CD4-positive, alpha-beta T cell treated with Interleukin-6 at 100 ng/mL for 8 hours (primary cell): ENCODE measurements at regions not wholly inside any gene's neighbourhood (a gene's known extent, or its start where the extent isn't known, plus 50 kb on each side); places are given as distances from the start of the nearest gene placed in this dataset.
"Not testable (repeated sequence)": the region's sequence is repeated elsewhere in the genome, so short reads cannot be mapped to it uniquely, and the experiment has no call there.

ENCODE experiments used
- DNase-seq: peaks from one replicate; pipeline ENCODE4 v3.0.0-alpha.2; 2020; ENCODE audit warnings: mixed read lengths, low spot score

DNA sequence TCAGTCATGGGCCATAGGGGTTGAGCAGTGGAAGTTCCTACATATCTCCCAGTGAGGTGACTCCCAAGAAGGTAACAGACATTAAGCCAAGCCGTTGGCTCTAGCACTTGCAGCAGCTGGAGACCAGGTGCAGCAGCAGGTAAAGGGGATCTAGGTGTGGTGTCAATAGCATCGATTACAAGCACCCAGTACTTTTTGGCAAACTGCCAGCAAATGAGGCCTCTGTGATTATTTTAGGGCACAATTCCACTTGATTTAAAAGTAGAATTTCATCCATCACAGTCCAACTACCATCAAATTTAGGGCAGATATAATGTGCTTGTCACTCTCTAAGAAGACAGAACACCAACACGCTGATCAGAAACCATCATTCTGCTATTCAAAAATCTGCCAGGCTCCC lies 224.1 kb upstream of the EGLN3 start:
- no peak for DNase-seq

DNA sequence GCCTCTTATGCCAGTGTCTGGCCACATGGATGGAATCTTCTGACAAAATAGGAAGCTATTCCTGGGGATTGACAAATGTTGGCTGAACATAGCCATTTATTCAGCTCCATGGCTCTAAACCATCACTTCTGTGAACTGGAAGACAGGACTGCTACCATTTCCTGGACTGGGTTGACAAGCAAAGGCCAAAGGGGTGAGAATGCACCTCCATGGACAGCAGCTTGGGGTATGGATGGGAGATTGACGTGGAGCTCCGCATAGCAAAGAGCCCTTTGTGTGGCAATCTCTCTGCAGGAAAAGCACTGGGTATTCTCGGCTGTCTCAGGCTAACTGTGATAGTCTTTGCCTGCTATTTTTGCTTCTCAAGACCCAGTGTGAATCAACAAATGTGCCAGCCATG lies 223.0 kb upstream of the EGLN3 start:
- DNase-seq, result no peak

DNA sequence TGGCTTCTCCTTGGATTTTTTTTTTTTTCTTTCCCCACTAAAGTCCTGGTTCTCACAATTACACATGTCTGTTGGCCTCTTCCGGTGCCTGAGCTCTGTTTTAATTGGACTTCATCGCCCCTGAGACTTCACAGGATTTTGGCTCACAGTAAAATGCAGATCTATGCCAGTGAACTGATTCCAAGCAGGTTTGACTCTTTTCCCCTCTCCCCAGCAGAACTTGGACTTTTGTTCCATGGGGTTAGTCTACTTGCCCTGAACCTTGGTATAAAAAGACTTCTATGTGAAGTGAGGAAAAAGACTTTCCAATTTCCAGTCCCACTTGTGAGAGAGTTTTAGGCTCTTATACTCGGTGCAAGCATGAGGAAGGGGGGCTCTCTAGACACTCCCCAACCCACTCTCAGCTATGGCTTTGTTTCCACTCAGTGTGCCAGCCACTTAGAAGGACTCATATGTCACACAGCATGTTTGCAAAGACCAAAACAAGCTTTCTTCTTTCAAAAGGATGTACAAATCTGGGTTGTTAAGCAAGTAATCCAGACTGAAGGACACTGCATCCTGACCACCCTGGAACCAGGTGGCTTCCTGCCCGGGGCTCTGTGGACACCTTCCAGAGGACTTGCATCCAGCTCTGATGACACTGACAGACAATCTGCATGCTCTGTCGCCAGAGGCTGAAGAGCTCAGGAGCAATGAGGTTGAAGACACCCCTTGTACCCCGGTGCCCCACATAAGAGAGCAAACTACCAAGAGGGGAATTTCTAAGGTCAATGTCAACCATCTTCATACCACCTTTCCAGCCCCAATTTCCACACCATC lies 221.9 kb upstream of the EGLN3 start:
- no peak for DNase-seq

DNA sequence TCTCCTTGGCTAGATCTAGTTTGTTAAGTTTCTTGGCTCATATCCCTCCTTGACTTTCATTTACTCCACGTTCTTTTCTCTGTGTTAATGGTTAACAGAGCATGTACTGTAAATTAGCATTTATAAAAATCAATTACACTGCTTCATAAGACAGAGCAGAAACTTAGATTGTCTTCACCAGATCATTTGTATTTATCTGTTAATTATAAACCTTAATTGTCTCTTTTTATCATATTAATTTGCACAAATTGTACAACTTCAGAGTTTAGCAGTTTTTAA lies 221.2 kb upstream of the EGLN3 start:
- no peak for DNase-seq

DNA sequence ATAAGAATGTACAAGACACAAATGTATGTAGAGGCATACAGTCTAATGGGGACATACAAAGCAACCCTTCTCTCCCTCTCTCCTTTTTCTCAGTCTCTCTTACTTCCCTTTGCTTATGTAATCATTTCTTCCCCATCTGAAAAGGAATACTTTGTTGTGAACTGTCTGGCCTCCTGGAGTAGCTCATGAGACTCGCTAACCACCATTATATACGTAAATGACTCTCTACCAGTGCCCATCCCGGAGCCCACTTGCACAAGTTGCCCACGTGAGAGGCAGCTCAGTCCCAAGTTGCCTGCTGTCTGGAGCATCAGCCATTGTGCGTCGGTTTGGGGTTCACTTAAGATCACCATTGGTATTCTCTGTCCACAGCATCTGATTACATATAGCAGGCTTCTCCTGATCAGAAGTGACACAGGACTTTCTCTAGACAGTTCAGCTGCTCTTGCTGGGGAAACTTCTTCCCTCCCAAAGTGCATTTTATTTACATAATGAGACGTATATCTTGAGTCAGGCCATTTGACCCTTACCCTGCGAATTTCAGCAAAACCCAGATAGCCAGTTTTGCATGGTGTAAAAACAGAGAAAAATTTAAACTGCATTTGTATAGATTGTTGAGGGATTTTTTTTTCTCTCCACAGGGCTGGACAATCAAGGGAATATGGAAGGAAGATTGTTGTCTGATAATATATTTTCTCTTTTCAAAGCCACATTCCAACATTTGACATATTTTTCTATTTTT lies 220.7 kb upstream of the EGLN3 start:
- DNase-seq, result no peak

DNA sequence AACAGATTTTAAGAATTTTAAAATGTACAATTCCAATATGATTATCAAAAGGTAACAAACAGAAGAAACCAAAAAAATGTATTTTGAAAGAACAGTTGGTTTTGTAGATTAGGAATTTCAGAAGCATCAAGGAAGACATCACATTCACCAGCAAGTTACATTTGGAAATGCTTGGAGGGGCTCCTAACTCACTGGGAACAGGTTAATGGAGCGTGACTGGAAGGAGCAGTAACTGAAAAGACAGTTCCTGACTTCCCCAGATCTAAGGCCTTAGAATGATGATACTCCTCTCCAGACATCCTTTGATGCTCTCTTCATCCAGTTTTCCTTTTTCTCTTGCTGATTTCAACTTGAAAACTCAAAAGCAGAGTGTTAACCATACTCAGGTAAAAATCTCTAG lies 220.0 kb upstream of the EGLN3 start:
- DNase-seq, result no peak

GRCh38 chr14:34169561-34169960 lies 218.7 kb upstream of the EGLN3 start:
- no peak for DNase-seq

DNA sequence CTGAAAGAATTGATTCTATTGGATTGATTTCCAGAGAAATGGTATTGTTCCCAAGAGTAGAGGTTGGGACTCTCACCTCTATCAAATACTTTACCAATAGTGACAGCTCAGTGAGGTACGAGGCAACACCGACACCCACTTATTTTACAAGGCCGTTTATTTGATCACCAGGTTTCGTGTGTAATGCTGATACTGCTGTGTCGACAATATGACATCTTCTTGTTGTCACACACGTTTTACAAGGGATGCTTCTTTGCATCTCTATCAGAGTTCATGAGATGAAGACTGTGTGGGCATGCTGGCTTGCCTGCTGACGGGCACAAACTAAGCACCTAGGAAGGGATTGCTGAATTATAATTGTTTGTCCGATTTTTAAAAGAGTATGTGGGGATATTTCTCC lies 217.8 kb upstream of the EGLN3 start:
- DNase-seq, result no peak

GRCh38 chr14:34165847-34166350 lies 215.0 kb upstream of the EGLN3 start:
- no peak for DNase-seq

GRCh38 chr14:34164162-34164864 lies 213.4 kb upstream of the EGLN3 start:
- no peak for DNase-seq

DNA sequence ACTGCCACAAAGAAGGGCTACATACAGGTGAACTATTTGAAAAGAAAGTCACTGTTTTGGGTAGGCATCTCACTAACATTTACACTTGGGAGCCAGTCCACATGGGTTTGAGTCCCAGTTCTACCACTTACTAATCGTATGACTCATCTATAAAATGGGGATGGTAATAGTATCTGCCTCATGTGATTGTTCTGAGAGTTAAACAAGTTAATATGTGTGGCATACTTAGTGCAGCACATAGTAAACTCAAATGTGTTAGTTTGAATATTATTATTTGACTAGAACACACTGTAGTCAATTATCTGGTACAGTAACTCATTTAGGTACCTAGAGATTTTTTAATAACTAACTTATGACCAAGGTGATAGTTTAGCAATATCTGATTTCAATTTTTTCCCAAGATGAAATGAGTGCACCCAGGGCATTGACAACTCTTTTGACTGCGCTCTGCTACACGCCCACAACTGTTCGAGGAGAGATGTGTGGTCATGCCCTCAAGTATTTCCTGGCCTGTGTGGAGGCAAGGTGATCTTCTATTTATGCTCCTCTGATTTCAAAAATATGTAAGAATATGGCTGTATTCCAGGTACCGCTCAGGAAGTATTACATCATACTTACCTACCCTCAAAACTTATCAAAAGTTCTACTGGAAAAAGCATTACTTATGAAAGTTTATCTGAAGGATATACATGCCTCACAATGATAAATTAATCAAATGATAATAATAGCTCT lies 210.6 kb upstream of the EGLN3 start:
- no peak for DNase-seq

- DNase-seq, result no peak
These were observed 209.7 kb upstream of the EGLN3 start for GRCh38 chr14:34160619-34161018.

DNA sequence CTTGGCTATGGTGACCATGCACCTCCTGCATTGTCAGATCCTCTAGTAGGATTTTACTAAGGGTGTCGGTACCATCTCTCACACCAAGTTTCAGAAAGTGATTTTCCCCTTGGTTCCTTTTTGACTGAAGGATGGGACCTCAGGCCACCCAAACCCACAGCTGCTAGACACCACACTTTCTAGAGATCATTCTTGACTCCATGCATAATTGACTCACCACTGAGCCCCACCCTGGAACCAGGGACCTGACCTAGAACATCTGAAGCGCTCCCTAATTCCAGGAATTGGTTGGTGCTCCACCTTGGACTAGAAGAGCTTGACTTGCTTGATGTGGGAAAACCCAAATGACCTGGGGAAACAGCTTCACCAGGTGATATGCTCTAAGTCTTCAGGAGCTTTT lies 206.8 kb upstream of the EGLN3 start:
- DNase-seq, result no peak

GRCh38 chr14:34147461-34147860 lies 196.6 kb upstream of the EGLN3 start:
- DNase-seq, result no peak

DNA sequence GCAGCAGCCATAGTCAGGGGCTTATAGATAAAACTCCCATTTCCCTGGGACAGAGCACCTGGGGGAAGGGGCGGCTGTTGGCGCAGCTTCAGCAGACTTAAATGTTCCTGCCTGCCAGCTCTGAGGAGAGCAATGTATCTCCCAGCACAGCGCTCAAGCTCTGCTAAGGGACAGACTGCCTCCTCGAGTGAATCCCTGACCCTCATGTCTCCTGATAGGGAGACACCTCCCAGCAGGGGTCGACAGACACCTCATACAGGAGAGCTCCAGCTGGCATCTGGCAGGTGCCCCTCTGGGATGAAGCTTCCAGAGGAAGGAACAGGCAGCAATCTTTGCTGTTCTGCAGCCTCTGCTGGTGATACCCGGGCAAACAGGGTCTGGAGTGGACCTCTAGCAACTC lies 189.3 kb upstream of the EGLN3 start:
- DNase-seq, result not testable (repeated sequence)

DNA sequence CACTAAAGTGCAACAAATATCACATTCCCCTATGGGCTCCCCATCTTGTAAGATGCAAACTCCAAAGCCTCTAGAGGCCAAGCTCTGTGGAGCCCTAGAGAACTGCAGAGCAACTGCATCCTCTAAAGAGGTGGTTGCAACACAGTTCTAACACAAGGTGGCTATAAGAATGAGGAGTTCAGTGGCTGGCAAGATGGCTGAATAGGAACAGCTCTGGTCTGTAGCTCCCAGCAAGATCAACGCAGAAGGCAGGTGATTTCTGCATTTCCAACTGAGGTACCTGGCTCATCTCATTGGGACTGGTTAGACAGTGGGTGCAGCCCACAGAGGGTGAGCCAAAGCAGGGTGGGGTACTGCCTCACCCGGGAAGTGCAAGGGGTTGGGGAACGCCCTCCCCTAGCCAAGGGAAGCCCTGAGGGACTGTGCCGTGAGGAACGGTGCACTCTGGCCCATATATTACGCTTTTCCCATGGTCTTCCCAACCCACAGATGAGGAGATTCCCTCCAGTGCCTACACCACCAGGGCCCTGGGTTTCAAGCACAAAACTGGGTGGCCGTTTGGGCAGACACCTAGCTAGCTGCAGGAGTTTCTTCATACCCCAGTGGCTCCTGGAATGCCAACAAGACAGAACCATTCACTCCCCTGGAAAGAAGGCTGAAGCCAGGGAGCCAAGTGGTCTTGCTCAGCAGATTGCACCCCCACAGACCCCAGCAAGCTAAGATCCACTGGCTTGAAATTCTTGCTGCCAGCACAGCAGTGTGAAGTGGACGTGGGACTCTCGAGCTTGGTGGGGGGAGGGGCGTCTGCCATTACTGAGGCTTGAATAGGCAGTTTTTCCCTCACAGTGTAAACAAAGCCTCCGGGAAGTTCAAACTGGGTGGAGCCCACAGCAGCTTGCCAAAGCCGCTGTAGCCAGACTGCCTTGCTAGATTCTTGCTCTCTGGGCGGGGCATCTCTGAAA lies 188.6 kb upstream of the EGLN3 start:
- not testable (repeated sequence) for DNase-seq

DNA sequence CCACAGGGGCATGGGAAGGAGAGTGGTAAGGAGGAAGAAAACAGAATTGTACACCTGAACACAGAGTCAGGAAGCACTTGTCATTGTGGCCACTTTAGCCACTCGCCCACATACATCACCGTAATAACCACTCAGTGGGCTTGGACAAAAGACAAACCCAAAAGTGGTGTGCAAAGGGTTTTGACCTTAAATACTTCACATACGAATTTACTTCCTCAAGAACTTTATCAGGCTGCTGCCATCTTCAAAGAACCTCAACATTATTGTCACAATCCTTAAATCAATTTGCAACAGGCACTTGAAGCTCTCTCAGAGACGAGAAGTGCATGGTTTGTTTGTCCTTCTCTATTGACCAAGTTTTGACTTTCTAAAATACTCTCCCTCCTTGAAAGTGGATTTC lies 187.3 kb upstream of the EGLN3 start:
- DNase-seq, result no peak

DNA sequence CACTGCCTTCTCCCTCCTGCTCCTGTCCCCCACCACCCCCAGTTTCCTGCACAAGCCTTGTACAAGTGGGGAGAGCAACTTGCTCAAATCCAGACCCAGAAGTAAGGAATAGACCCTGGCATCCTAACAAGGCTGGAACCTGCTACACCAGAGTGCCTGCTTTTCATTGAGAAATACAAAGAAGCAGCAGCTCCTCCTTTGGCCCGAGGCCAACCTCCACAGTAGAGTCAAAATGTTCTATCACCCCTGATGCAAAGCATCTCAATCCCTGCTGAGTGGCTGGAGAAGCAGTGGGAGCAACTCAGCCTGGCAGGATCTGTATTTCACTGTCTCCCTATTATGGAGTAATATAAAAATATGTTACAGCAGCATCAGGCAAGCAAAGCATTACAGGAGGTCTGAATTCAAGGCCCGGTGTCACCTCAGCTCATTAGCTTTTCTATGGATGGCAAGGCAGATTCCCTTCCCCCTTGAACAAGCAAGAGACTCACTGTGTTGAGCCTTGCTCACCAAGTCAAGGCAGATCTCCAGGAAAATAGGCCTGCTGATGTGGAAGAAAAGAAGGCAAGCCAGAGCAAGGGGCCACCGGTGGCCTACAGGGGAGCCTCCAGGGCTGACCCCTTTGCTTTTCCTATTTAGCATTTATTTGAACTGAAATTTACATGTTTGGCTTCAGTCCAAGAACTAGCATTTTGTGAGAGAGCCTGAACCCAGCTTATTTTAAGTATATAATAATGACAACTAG lies 186.3 kb upstream of the EGLN3 start:
- no peak for DNase-seq

- no peak for DNase-seq
These were observed 184.6 kb upstream of the EGLN3 start for GRCh38 chr14:34135492-34135891.

- no peak for DNase-seq
These were observed 183.6 kb upstream of the EGLN3 start for GRCh38 chr14:34134484-34134883.
